Peyer's patch (tissue), 4 donors: ENCODE measurements at regions not wholly inside any gene's neighbourhood (a gene's known extent, or its start where the extent isn't known, plus 50 kb on each side); places are given as distances from the start of the nearest gene placed in this dataset.

Experiments
- DNase-seq, 3 donors: peaks; one replicate each; pipeline ENCODE4 v3.0.0-alpha.2; 2017 to 2019
- H3K27ac ChIP-seq, 4 donors: fragments of 200-600 bp; sonication (generic); one replicate each; pipeline ENCODE4 v1.5.1; 2016 to 2019
- H3K27me3 ChIP-seq, 2 donors: fragments of 200-600 bp; sonication (generic); one replicate each; pipeline ENCODE4 v1.5.1; 2019
- H3K36me3 ChIP-seq, 3 donors: fragments of 200-600 bp; sonication (generic); one replicate each; pipeline ENCODE4 v1.5.1; 2016 to 2019
- H3K4me1 ChIP-seq, 4 donors: fragments of 200-600 bp; sonication (generic); one replicate each; pipeline ENCODE4 v1.5.1; 2016 to 2019
- H3K4me3 ChIP-seq, 4 donors: fragments of 200-600 bp; sonication (generic); 1 replicate in 3 of 4; 2 replicates in 1 of 4; pipeline ENCODE4 v1.5.1; 2016 to 2019; ENCODE audit warnings: mild to moderate bottlenecking in 1 of 4
- H3K9me3 ChIP-seq, 4 donors: fragments of 200-600 bp; sonication (generic); one replicate each; pipeline ENCODE4 v1.5.1; 2016 to 2019; ENCODE audit warnings: mild to moderate bottlenecking in 1 of 4
- POLR2A ChIP-seq, 2 donors: fragments of 450-650 bp; IDR thresholded peaks; one replicate each; pipeline ENCODE4 v1.5.1; 2017; ENCODE audit warnings: antibody characterized with exemption in 2 of 2, mild to moderate bottlenecking in 2 of 2, moderate library complexity in 2 of 2
- TF ChIP-seq, protein P1 (sequence below), 6 experiments: fragments of 450-650 bp in 4 of 6; fragments of 200-600 bp in 2 of 6; sonication (generic) in 1 of 6; IDR thresholded peaks; one replicate each; pipeline ENCODE4 v1.5.1; 2017 to 2019; ENCODE audit warnings: antibody characterized with exemption in 6 of 6, mild to moderate bottlenecking in 3 of 6, moderate library complexity in 1 of 6

DNA sequence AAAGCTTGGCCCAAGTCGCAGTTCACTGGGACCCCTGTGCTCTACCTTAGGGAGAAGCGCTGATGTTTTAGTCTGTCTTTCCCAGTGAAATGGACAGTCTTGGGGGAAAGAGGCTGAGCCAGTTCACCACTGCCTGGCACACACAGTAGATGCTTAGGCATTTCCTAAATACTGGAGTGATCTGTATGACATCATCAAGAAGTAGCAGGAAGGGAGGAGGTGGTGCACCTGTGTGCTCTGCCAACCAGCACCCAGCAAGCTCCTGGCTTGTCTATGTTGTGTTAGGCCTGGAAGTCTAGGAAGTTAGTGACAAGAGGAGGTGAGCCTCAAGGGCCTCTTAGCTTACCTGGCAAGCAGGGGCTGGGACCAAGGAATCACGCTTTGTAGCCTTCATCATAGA, 158.2 kb upstream of the NFIA start:
- DNase-seq, result no peak
- Histone ChIP-seq H3K36me3 (no peaks in the 10 kb centered on the region), H3K27me3 (no peaks in the 10 kb centered on the region), H3K4me1 (peaks cover 0 to 21% (median 0%) of the 10 kb centered on the region in 4 donors), H3K9me3 (no peaks in the 10 kb centered on the region), H3K4me3 (no peak overlapping the region), H3K27ac (no peak overlapping the region)
- TF ChIP-seq POLR2A (IDR thresholded peaks at IDR 0.05), result no peak
- TF ChIP-seq, protein P1, sequence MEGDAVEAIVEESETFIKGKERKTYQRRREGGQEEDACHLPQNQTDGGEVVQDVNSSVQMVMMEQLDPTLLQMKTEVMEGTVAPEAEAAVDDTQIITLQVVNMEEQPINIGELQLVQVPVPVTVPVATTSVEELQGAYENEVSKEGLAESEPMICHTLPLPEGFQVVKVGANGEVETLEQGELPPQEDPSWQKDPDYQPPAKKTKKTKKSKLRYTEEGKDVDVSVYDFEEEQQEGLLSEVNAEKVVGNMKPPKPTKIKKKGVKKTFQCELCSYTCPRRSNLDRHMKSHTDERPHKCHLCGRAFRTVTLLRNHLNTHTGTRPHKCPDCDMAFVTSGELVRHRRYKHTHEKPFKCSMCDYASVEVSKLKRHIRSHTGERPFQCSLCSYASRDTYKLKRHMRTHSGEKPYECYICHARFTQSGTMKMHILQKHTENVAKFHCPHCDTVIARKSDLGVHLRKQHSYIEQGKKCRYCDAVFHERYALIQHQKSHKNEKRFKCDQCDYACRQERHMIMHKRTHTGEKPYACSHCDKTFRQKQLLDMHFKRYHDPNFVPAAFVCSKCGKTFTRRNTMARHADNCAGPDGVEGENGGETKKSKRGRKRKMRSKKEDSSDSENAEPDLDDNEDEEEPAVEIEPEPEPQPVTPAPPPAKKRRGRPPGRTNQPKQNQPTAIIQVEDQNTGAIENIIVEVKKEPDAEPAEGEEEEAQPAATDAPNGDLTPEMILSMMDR (IDR thresholded peaks at IDR 0.05), result no peak

DNA sequence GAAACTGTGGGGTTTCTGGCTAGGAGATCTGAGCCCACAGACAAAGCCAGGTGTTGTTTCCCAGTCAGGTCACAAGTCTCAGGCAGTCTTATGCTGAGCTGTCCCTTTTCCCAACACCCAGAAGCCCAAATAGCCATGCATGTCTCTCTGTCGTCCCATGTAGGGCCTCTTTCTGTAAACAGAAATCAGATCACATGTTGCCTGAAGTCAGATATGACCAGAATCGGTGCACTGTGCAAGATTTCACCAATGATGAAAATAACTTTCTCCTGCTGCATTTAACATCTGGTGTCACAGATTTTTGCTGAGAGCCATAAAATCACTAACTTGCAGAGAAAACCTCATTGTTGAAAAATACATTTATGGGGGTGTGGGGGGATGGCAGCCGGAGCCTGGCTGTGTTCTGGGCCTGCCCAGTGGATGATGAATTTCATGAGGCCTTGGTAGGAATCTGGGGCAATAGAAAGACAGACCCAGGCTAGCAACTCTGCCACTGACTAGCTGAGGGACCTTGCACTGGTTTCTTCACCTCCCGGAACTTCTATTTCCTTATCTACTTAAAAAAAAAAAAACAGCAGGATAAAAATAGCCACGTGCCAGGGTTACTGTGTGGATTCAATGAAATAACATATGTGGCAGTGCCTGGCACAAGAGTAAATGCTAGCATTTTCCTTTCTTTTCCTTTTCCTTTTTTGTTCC, 158.8 kb upstream of the NFIA start:
- DNase-seq, result no peak
- no peak overlapping the region for H3K4me3 ChIP-seq
- peaks cover 0 to 21% (median 0%) of the 10 kb centered on the region in 4 donors for H3K4me1 ChIP-seq
- H3K27me3 ChIP-seq, result no peaks in the 10 kb centered on the region
- no peak overlapping the region for H3K27ac ChIP-seq
- no peaks in the 10 kb centered on the region for H3K9me3 ChIP-seq
- no peaks in the 10 kb centered on the region for H3K36me3 ChIP-seq
- TF ChIP-seq, protein P1 (IDR thresholded peaks at IDR 0.05), result no peak
- TF ChIP-seq POLR2A (IDR thresholded peaks at IDR 0.05), result no peak

DNA sequence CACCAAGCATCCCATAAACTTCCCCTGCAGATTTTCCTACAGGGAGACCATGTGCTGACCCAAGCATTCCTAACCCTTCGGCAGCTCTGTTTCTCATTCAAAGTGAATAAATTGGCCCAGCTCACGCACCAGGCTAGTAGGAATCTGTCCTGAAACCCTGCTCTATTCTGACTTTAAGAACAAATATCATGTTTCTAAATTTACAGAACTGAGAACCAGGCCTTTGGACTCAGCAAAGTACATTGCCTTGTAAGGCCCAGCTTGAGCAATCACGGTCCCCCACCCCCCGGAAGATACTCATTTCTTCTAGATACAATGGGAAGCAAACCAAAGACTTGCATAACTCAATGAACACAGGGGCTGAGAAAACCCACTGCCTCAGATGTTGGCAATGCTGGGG, 160.1 kb upstream of the NFIA start:
- no peaks in the 10 kb centered on the region for H3K27me3 ChIP-seq
- TF ChIP-seq, protein P1 (IDR thresholded peaks at IDR 0.05), result no peak
- TF ChIP-seq POLR2A (IDR thresholded peaks at IDR 0.05), result no peak
- H3K9me3 ChIP-seq, result no peaks in the 10 kb centered on the region
- peaks cover 0 to 21% (median 0%) of the 10 kb centered on the region in 4 donors for H3K4me1 ChIP-seq
- peak in 1 of 3 donors; percentile 54 for DNase-seq
- H3K4me3 ChIP-seq, result no peak overlapping the region
- H3K36me3 ChIP-seq, result no peaks in the 10 kb centered on the region
- H3K27ac ChIP-seq, result no peak overlapping the region

DNA sequence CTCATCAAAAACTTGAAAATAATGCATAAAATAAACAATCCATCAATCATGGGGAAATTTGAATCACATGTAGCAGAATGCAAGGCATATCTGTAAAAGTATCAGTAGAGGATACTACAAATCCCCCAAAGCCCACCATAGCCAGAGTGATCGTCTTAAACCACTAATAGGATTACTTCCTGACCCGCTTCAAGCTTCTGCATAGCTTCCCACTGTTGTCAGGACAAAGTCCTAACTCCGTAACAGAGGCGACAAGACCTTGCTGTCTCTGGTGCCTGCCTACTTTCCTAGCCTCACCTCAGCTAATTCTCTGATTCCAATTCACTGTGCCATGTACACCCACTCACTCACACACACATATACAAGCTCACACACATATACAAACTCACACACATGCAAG, 161.2 kb upstream of the NFIA start:
- Histone ChIP-seq H3K4me3 (no peak overlapping the region), H3K27ac (no peak overlapping the region)

DNA sequence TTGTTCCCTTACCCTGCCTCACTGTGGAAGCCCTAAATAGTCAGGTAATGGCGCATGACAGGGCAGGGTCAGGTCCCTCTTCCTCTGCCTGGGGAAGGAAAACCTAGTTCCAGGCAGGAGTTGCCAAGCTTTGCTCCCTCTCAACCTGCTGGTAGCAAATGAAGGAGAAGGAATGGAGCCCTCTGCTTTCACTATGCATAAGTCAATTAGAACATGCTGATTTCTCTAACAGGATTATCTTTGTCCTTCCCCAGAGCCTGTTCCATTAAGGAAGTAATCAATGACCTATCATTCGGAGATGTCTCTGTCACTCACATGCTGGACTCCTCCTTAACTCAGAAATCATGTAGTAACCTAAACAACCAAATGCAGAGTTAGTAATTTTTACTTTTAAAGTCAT, 161.8 kb upstream of the NFIA start:
- Histone ChIP-seq H3K27ac (no peak overlapping the region), H3K9me3 (no peaks in the 10 kb centered on the region), H3K4me1 (peaks cover 0 to 21% (median 0%) of the 10 kb centered on the region in 4 donors), H3K4me3 (no peak overlapping the region), H3K36me3 (no peaks in the 10 kb centered on the region), H3K27me3 (no peaks in the 10 kb centered on the region)
- TF ChIP-seq, protein P1 (IDR thresholded peaks at IDR 0.05), result no peak
- no peak for TF ChIP-seq POLR2A (IDR thresholded peaks at IDR 0.05)
- no peak for DNase-seq

More for the DNA sequence above, 161.2 kb upstream of the NFIA start:
- Histone ChIP-seq H3K27me3 (no peaks in the 10 kb centered on the region), H3K36me3 (no peaks in the 10 kb centered on the region), H3K4me1 (peaks cover 0 to 21% (median 0%) of the 10 kb centered on the region in 4 donors), H3K9me3 (no peaks in the 10 kb centered on the region)
- no peak for TF ChIP-seq POLR2A (IDR thresholded peaks at IDR 0.05)
- TF ChIP-seq, protein P1 (IDR thresholded peaks at IDR 0.05), result no peak
- no peak for DNase-seq
